Astrocyte of the cerebellum (primary cell): ENCODE measurements at regions not wholly inside any gene's neighbourhood (a gene's known extent, or its start where the extent isn't known, plus 50 kb on each side); places are given as distances from the start of the nearest gene placed in this dataset.

Experiments
- DNase-seq: peaks from one replicate; pipeline ENCODE4 v3.0.0-alpha.2; 2011; ENCODE audit warnings: low read depth
- H3K4me3 ChIP-seq: 2 replicates; pipeline ENCODE4 v1.5.1; 2011; ENCODE audit warnings: mild to moderate bottlenecking, low read depth, low read length, moderate library complexity
- CTCF ChIP-seq: IDR thresholded peaks from 2 replicates; pipeline ENCODE4 v1.5.1; 2012; ENCODE audit warnings: low read length, low read depth, moderate library complexity, mild to moderate bottlenecking; ENCODE audit errors: missing control alignments
- in situ Hi-C: cut with HindIII; loops from 2 replicates; pipeline ENCODE4 v1.10.0; 2017; ENCODE audit warnings: low sequenced_read_pairs

- TF ChIP-seq CTCF, result no peak
- no peak for DNase-seq
- in situ Hi-C loops, result no loop called here
- H3K4me3 ChIP-seq, result no peak overlapping the region
Observed at GRCh38 chr9:28999057-28999456, 1425.8 kb upstream of the C9orf72 start.

- in situ Hi-C loops, result no loop called here
- no peak for DNase-seq
- no peak for TF ChIP-seq CTCF
- no peak overlapping the region for H3K4me3 ChIP-seq
Observed at GRCh38 chr9:28999806-29000205, 1426.5 kb upstream of the C9orf72 start.

GRCh38 chr9:29001006-29001405 is 1427.7 kb upstream of the C9orf72 start:
- H3K4me3 ChIP-seq, result no peak overlapping the region
- DNase-seq, result no peak
- no peak for TF ChIP-seq CTCF
- in situ Hi-C loops, result no loop called here

GRCh38 chr9:29004988-29005387 is 1431.7 kb upstream of the C9orf72 start:
- no peak overlapping the region for H3K4me3 ChIP-seq
- TF ChIP-seq CTCF, result no peak
- no peak for DNase-seq
- in situ Hi-C loops, result no loop called here

GRCh38 chr9:29006628-29007027 is 1433.3 kb upstream of the C9orf72 start:
- H3K4me3 ChIP-seq, result no peak overlapping the region
- DNase-seq, result no peak
- in situ Hi-C loops, result no loop called here
- no peak for TF ChIP-seq CTCF

- H3K4me3 ChIP-seq, result no peak overlapping the region
- TF ChIP-seq CTCF, result no peak
- in situ Hi-C loops, result no loop called here
- DNase-seq, result no peak
Observed at GRCh38 chr9:29012911-29013310, 1439.6 kb upstream of the C9orf72 start.

- TF ChIP-seq CTCF, result no peak
- in situ Hi-C loops, result no loop called here
- DNase-seq, result no peak
- H3K4me3 ChIP-seq, result no peak overlapping the region
Observed at GRCh38 chr9:29021632-29022031, 1448.4 kb upstream of the C9orf72 start.
